NCI-H748 (cell line): ENCODE measurements at regions not wholly inside any gene's neighbourhood (a gene's known extent, or its start where the extent isn't known, plus 50 kb on each side); places are given as distances from the start of the nearest gene placed in this dataset.
A peak's percentile ranks its signal among the peaks of the same experiment; 100 is the strongest.
"Not testable (repeated sequence)": the region's sequence is repeated elsewhere in the genome, so short reads cannot be mapped to it uniquely, and the experiment has no call there.

ENCODE experiments used
- DNase-seq: peaks from one replicate; lab custom pipeline; 2025; ENCODE audit not compliant: unreplicated experiment; lab: John Stamatoyannopoulos, UW

DNA sequence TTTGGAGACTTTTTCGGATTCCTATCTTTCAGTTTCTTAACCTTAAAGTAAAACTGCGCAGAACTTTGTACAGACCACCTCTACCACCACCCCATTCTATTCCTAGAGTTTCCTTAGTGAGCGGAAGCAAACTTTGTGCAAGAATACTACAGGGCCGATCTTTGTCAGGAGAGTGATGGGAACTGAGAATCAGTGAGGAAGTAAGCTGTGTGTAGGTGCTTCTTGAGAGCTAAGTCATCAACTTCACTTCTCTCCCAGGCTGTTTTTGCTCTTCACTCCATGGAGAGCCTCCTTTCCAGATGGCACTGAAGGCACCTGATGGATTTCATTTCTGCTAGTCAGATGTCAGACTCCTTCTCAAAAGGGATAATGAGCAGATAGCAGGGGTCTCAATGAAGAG is 127.3 kb downstream of the SPATA31D1 start:
- no peak for DNase-seq

DNA sequence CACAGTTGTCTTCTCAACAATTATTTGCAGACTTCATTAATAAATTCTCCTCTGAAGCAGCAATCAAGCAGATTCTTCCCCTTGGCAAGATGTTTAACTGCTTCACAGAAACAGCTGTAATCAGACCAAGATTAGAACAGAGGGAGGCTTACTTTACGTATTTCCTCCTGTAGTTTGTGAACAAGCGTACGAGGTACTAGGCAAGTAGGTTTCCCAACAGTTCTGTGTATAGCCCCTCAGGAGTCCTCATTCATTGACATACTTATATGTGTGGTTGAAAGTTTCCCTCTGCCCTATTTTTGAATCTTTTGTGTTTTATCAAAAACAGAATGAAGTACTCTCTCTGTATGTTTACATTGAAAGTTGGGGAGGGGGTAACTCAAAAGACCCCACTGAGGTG is 128.0 kb downstream of the SPATA31D1 start:
- no peak for DNase-seq

DNA sequence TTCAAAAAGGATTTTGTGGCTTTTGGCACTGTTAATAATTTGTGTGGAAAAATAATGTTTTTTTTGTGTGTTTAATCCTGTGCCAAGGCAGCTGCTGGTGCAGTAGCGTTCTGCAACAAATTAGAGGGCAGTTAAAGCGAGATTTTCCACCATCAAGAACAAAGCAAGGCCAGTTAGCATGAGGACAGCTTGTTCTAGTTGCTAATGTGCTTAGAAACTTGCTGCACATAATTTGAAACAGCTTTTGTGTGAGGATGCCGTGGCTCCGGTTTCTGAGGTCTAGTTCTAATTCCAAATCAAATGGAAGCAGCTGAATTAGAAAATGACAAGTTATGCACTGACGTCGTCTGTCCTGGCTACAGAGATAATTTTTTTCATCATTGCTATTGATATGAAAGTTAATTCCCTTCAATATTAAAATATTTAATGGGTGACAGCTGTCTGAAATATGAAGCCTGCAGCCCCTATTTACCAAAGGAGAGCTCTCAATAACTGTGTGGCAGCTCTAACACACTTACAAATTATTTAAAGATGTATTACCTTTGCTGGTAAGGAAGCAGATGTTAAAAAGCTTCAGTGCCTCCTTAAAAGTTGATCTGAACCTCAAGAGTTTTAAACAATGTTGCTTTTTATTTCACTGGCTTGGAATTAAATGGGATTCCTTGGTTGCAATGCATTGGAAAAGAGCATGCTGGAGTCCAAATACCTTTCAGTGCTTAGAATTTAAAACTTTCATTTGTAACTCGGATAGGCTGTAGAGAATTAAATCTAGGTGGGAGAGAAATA is 128.6 kb downstream of the SPATA31D1 start:
- peak; percentile 18 for DNase-seq

DNA sequence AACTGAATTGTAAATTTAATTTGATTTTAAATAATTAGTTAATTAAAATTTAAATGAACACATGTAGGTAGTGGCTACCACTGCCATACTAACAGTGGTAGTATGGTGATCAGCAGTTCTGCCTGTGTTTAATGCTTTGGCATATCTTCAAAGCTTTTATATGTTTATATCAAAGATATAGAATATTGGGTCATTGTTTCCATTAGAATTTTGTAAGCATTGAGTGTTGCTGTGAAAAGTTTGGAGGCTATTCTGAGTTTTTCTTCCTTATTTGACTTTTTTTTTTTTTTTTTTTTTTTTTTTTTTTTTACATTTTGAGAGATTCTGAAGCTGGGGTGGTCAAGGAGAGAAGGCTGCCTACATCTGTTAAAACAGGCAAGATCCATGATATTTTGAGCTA is 134.2 kb downstream of the SPATA31D1 start:
- DNase-seq: no peak

DNA sequence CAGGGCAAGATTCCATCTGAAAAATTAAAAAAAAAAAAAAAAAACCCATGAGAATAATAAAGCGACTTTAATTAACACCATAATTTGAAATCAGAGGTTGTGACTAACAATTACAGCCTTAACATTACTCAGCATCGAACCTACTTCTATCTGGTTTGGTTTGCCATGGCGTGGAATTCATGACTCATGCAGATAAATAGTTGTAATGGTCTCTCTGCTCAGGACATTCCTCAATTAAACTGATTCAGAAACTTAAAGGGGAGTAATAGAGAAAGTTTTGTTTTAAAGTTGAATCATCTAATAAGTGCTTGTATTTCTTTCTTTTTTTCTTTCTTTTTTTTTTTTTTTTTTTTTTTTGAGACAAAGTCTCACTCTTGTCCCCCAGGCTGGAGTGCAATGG is 135.5 kb downstream of the SPATA31D1 start:
- DNase-seq: no peak

DNA sequence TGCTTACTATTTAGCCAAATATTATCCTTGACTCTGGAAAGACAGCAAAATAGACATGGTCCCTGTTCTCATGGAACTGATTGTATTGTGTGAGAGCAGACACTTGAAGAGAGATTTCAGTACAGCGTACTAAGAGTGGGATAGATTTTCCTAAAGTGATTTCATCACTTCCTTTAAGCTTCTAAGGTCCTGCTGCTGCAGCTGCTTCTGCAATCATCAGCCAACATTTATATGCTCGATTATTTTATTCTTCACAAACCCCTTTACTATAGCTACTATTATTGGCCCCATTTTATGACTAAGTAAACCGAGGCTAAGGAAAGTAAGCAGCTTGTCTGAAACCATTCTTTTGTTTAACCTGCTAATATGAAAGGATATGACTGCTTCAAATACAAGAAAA is 137.7 kb downstream of the SPATA31D1 start:
- no peak for DNase-seq

DNA sequence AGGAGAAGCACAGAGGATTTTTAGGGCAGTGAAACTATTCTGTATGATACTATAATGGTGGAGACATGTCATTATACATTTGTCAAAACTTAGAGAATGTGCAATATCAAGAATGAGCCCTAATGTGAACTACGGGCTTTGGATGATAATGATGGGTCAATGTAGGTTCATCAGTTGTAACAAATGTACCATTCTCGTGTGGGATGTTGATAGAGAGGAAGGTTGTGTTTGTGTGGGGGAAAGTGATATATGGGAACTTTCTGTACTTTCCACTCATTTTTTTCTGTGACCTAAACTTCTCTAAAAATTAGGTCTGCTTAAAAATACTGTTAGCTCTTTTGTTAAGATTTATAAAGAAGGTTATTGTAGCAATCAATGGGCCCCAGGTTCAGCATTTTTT is 138.9 kb downstream of the SPATA31D1 start:
- DNase-seq: no peak

DNA sequence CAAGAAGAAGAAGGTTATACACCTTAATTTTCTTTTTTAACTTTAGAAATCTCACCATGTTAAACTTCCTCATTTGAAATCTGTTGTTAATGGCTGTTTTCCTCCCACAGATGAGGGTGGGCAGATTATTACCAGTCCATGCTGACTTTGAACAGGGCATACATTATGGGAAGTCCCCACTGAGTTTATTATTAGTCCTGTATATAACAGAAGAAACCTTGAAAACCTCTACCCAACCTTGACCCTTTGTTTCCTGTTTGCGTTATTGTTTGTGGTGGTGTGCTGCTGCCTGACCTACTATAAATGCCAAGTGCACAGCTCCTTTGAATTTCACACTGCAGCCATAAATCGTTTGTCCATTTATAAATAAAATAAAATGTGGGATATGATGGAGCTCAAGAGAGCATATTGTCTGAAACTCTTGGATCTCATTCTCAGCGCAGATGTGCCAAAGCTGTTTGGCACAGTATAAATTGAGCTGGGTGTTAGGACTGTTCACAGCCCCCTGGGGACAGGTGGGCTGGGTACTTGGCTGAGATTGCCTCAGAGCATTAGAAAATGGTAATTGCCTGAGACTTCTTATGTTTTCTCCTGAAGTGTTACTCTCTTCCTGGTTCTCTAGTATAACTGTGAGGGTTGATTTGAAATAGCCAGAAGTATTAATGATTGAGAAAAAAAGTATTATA is 139.6 kb downstream of the SPATA31D1 start:
- no peak for DNase-seq

DNA sequence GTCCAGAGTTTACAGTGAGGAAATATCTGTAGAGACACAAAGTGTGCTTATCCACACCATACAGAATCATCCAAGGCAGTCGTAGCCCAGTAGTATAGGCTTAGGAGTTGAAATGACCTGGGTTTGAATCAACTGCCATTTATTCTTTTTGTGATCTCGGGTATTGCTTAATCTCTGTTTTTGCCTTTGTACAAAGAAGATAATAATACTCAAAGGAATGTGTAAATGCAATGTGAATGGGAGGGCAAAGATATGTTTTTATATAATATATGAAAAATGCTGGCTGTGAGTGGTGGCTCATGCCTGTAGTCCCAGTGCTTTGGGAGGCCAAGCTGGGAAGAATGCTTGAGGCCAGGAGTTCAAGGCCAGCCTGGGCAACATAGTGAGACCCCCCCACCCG is 141.1 kb downstream of the SPATA31D1 start:
- DNase-seq: no peak

DNA sequence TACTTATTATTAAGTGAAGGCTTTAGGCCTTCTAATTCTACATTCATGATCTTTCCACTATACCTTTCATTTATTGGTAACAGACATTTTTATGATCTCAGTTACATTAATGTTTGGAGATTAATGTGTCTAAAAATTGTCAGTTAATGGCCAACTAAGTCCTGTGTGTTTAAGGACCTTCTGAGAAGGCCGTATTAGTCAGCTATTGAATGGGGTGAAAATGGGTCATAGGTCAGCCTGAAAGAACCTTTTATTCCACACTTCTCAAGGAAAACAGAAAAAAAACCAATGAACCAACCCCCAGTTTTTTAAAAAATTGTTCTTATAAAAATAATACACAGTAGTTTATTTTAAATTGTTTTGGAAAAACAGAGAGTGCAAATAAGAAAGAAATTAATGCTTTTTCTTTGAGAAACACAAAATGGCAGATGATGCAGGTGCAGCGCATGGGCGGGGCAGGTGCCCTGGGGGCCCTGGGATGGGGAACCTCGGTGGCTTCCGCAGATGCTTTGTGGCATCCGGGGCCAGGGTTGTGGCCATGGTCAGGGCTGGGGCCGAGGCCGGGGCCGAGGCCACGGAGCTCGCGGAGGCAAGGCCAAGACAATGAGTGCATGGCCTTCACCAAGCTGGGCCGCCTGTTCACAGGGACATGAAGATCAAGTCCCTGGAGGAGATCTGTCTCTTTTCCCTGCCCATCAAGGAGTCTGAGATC is 141.9 kb downstream of the SPATA31D1 start:
- DNase-seq: no peak

DNA sequence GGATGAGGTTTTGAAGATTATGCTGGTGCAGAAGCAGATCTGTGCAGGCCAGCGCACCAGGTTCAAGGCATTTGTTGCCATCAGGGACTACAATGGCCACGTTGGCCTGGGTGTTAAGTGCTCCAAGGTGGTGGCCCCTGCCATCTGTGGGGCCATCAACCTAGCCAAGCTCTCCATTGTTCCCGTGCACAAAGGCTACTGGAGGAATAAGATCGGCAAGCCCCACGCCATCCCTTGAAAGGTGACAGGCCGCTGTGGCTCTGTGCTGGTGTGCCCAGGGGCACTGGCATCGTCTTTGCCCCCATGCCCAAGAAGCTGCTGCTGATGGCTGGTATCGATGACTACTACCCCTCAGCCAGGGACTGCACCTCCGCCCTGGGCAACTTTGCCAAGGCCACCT is 142.5 kb downstream of the SPATA31D1 start:
- no peak for DNase-seq

DNA sequence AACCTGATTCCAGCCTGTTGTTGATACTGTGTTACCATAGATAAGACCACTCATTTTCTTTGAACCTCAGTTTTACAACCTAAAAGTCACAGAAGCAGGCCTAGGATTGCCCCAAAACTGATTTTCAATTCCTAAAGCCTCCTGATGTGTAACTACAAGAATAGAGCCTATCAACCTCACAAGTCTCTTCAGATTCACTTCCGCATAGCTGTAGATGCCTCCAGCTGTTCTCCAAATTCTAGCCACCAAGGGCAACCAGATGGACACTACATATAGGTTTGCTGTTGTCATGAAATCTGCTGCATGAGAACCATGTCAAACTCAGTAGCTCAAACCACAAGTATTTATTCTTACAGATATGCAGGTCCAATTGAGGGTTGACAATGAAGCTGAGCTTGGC is 143.5 kb downstream of the SPATA31D1 start:
- DNase-seq: no peak

DNA sequence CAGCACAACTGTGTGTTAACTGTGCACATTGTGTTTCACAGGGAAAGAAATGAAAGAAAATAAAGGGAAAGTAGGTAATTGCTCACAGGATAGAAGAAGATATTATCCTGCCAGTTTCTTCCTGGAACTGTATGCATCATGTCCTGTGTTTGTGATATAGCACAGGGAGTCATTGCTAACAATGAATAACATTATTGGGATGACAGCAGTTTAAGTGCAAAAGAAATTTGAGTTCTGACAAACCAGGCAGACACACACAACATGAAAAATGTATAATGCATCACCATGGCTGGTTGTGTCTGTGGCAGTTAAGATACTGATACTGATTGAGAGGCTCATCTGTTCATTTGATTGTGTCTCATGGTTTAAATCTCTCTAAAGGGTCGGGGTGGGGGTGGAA is 145.4 kb downstream of the SPATA31D1 start:
- no peak for DNase-seq

DNA sequence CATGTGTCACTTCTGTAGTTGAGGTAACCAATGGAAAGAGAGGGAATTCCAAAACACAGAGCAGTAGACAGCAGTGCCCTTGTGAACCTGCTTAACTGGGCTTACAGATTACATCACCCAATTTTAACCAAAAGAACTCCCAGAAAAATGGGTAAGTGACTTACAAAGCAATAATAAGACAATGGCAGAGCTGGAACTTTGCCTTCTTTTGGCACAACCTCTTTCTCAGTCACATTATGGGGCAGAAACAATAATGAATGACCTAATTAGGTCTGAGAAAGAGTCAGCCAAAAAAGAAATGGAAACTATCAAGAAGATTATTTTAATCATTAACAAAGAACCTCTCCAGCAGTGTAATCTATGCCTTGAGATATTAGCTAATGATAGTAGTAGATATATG is 146.5 kb downstream of the SPATA31D1 start:
- no peak for DNase-seq

DNA sequence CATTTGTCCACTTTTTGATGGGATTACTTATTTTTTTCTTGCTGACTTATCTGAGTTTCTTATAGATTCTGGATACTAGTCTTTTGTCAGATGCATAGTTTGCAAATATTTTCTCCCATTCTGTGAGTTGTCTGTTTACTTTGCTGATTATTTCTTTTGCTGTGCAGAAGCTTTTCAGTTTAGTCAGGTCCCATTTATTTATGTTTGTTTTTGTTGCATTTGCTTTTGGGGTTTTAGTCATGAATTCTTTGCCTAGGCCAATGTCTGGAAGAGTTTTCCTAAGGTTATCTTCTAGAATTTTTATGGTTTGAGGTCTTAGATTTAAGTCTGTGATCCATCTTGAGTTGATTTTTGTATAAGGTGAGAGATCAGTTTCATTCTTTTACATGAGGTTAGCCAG is 149.5 kb downstream of the SPATA31D1 start:
- not testable (repeated sequence) for DNase-seq

DNA sequence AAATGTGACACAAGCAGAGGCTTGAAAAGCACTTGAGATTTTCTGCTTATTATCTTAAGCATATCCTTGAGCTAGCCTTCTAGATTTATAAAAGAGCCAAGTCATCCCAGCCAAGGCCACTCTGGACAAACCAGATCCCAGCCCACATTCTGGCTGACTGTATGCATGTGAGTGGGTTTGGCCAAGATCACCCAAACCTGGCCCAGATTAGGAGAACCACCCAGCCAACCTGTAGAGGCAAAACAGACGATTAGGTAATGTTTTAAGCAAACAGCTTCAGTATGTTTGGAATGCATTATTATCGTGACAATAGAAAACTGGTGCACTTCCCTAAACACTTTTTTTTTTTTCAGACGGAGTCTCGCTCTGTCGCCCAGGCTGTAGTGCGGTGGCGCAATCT is 151.9 kb downstream of the SPATA31D1 start:
- no peak for DNase-seq

DNA sequence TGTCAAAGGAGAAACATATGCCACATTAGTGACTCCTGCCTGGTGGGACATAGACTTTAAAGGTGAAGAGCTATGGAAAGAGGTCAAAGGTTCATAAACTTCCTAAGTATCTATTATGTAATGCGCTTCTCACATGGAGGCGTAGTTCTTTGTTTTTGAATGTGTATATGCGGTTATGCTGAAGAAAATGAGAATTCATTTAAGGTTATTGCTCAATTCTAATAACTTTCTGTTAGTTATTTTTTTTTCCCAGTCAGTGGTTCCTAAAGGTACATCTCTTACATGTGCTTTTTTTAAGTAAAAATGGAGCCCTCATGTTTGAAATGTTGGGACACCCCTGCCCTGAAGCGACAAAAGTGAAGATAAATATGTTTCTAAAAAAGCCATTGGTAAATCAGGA is 156.2 kb downstream of the SPATA31D1 start:
- no peak for DNase-seq

DNA sequence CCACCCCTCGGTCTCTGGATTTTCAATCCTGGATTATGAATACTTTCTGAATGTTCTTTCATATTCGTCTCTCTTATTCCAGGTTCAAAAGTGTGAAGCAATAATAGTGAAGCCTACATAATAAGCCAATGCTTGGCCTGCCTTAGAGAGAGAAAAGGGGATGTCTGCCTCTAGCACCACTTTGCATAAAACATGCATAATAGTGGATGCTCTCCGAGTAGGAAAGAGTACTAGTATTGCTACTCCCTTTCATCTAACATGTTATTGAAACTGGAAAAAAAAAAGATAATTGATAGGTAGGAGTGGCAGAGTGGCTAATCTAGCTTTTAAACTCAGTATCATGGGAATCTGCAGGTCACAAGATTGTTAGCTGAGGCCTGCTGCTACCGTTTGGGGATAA is 158.1 kb downstream of the SPATA31D1 start:
- DNase-seq: no peak

DNA sequence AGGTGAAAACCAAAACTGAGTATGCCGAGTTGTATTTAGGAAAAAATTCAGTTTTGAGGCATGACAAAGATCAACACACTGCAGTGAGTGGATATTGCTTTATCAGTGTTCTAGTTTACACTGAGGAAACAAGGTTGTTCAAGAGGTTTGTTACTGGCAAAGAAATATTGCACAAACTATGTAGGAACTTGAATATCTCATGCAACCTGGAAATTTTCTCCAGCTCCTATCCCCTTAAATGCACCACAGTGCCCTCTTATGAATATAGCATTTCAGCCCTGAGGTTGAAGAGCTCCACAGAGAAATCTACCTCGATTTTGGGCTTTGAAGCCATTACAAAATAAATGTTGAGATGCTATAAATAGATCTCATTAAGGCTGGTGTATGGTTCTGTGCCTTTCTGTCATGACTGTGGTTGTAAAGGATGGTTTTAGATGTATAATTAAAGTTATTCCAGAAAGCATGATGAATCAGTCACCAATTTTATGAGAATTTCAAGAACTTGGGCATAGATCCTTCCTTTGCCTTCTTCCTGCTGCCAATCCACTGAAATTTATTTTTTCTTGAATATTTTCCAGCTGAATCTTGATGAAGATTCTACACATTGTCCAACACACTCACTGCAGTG is 159.3 kb downstream of the SPATA31D1 start:
- DNase-seq: no peak

DNA sequence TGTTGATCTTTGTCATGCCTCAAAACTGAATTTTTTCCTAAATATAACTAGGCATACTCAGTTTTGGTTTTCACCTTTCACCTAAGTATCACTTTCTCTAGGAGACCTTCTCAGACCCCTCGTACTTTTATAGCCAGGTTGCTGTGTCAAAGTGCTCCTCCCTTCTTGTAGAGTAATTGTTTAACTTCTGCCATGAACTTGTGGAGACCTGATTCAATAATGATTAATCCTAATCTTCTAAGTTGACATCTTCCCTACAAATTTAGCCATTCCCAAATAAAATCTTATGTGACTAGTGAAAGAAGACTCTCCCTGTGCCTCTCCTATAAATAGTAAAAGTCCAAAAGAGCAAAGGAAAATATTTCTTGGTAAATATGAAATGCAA is 159.8 kb downstream of the SPATA31D1 start:
- no peak for DNase-seq

DNA sequence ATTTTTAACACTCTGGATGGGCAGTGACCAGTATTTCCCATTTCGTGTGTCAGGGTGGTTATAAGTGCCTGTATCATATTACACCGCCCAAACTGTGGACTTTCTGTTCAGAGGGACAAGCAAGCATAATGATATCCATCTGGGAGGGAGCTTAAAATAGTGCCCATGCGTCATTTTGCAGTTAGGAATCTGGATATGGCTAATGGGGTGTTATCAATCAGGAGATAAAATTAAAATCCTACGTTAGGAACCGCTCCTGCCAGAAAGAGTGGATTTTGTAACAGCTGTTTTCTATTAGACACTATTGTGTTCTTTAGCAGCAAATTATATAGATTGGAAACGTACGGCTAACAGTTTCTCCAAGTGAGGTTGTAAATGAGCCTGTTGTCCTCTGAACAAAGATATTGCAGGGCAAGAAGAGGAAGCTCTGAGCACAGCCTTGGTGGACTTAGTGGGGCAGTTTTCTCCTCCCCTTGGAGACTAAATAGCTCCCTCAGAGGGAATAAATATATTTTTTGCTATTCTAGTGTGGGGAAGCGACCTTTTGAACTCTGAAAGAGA is 160.4 kb downstream of the SPATA31D1 start:
- peak; percentile 80 for DNase-seq
